HL-60 (cell line): ENCODE measurements at regions not wholly inside any gene's neighbourhood (a gene's known extent, or its start where the extent isn't known, plus 50 kb on each side); places are given as distances from the start of the nearest gene placed in this dataset.

Experiments
- DNase-seq, 2 experiments: peaks; one replicate each; pipeline ENCODE4 v3.0.0-alpha.2; 2010 to 2020; ENCODE audit warnings: low read depth in 1 of 2, low spot score in 1 of 2
- H3K27ac ChIP-seq: fragments of 250-450 bp; sonication (Bioruptor Pico); replicated peaks from 2 replicates; pipeline ENCODE4 v1.5.1; 2020; ENCODE audit warnings: mild to moderate bottlenecking, moderate library complexity
- H3K27me3 ChIP-seq: fragments of 250-450 bp; sonication (Bioruptor Pico); 2 replicates; pipeline ENCODE4 v1.5.1; 2021; ENCODE audit warnings: mild to moderate bottlenecking, moderate library complexity; ENCODE audit not compliant: insufficient read depth, poor library complexity, severe bottlenecking
- H3K4me3 ChIP-seq: replicated peaks from 2 replicates; pipeline ENCODE4 v1.5.1; 2011; ENCODE audit warnings: mild to moderate bottlenecking, control low read depth, low read length; ENCODE audit not compliant: insufficient read depth
- GABPA ChIP-seq: IDR thresholded peaks from 2 replicates; pipeline ENCODE4 v1.6.1; 2012; ENCODE audit warnings: low read depth
- POLR2AphosphoS5 ChIP-seq: IDR thresholded peaks from 2 replicates; pipeline ENCODE4 v1.6.1; 2012; ENCODE audit warnings: low read depth
- SPI1 ChIP-seq: IDR thresholded peaks from 2 replicates; pipeline ENCODE4 v1.6.1; 2012; ENCODE audit warnings: low read depth, mild to moderate bottlenecking, borderline replicate concordance
- TF ChIP-seq, protein P1 (sequence below): IDR thresholded peaks from 2 replicates; pipeline ENCODE4 v1.6.1; 2012; ENCODE audit warnings: low read depth; ENCODE audit not compliant: insufficient replicate concordance
- TF ChIP-seq, protein P2 (sequence below): IDR thresholded peaks from one replicate; pipeline ENCODE4 v1.5.1; 2011; ENCODE audit warnings: low read length, control low read depth, inconsistent platforms; ENCODE audit not compliant: insufficient read depth

DNA sequence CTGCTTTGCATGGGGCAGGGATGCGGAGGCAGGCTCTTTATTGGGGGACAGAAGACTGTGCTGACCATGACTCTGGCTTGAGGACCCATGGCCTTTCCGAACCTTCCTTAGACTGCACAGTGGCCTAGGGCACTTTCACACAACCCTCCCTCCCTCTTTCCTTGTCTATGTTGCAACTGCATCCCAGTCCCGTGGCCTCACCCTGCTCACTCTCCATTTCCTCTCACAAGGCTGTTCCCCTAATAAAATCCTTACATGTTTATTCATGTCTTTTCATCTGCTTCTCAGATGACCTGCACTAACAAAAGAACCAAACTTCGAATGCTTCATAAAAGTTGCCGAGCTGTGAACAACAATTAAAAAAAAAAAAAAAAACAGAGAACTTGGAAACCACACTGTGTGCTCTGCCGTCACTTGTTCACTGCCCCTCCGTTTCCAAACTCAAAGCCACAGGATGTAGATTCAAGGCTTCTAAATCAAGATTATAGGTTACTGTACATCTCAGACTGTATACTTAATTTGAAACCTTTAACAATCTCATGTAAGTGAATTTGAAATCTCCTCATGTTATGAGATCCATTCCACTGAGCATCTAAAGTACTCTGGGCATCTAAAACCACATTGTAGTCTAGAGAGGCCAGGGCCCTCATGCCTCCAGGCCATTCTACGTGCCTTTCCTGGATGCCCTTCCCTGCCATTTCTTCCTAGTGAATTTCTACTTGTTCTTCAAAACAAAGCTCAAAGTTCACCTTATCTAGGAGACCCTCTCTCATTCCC lies 265.9 kb downstream of the SNX13 start:
- no peak overlapping the region for H3K4me3 ChIP-seq
- no peak for DNase-seq
- H3K27me3 ChIP-seq: no peaks in the 10 kb centered on the region
- no peak overlapping the region for H3K27ac ChIP-seq
- TF ChIP-seq, protein P1, sequence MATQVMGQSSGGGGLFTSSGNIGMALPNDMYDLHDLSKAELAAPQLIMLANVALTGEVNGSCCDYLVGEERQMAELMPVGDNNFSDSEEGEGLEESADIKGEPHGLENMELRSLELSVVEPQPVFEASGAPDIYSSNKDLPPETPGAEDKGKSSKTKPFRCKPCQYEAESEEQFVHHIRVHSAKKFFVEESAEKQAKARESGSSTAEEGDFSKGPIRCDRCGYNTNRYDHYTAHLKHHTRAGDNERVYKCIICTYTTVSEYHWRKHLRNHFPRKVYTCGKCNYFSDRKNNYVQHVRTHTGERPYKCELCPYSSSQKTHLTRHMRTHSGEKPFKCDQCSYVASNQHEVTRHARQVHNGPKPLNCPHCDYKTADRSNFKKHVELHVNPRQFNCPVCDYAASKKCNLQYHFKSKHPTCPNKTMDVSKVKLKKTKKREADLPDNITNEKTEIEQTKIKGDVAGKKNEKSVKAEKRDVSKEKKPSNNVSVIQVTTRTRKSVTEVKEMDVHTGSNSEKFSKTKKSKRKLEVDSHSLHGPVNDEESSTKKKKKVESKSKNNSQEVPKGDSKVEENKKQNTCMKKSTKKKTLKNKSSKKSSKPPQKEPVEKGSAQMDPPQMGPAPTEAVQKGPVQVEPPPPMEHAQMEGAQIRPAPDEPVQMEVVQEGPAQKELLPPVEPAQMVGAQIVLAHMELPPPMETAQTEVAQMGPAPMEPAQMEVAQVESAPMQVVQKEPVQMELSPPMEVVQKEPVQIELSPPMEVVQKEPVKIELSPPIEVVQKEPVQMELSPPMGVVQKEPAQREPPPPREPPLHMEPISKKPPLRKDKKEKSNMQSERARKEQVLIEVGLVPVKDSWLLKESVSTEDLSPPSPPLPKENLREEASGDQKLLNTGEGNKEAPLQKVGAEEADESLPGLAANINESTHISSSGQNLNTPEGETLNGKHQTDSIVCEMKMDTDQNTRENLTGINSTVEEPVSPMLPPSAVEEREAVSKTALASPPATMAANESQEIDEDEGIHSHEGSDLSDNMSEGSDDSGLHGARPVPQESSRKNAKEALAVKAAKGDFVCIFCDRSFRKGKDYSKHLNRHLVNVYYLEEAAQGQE: no peak

DNA sequence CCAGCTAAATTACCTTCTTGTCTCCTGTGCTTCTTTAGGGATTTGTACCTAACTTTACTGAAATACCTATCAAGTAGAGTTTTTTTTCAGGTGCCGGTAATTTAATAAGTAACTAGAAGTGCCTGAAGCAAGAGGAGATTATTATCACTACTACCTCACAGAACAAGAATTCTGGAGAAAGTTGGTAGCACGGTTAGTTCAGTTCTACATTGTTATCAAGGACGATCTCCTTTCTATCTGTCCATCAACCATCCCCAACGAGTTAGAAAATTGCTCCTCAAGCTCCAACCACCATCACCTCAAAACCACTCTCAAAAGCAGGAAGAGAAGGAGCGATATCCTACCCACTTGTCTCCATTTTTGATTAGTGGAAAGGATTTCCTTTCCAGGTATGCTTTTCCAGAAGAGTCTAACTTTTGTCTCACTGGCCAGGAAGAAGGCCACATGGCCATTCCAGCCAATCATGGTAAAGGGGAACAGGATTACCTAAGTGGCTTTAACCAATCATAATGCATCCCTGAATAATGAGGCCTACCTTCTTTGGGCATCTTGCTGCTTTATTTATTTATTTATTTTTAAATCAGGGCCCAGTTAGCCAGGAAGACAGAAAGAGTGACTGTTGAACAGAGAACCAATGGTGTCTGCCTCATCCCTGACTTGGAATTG lies 265.2 kb downstream of the SNX13 start:
- TF ChIP-seq GABPA (no peak), SPI1 (no peak)
- TF ChIP-seq, protein P2, sequence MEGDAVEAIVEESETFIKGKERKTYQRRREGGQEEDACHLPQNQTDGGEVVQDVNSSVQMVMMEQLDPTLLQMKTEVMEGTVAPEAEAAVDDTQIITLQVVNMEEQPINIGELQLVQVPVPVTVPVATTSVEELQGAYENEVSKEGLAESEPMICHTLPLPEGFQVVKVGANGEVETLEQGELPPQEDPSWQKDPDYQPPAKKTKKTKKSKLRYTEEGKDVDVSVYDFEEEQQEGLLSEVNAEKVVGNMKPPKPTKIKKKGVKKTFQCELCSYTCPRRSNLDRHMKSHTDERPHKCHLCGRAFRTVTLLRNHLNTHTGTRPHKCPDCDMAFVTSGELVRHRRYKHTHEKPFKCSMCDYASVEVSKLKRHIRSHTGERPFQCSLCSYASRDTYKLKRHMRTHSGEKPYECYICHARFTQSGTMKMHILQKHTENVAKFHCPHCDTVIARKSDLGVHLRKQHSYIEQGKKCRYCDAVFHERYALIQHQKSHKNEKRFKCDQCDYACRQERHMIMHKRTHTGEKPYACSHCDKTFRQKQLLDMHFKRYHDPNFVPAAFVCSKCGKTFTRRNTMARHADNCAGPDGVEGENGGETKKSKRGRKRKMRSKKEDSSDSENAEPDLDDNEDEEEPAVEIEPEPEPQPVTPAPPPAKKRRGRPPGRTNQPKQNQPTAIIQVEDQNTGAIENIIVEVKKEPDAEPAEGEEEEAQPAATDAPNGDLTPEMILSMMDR: no peak
- no peak for DNase-seq
- no peak overlapping the region for H3K4me3 ChIP-seq
- no peaks in the 10 kb centered on the region for H3K27me3 ChIP-seq
- no peak overlapping the region for H3K27ac ChIP-seq

DNA sequence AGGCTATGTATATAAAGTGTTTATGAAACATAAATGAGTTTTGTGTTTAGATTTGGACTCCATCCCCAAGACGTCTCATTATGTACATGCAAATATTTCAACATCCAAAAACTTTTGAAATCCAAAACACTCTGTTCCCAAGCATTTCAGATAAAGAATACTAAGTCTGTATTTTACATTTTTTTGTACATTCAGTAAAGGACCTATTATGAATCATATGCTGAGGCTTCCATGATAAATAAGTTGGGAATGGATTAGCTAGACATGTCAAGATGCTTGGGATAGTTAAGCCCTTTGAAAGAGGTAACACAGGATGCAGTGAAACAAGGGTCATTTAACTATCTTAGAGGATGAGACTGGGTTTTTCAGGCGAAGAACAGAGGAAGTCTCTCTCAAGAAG lies 262.9 kb downstream of the SNX13 start:
- TF ChIP-seq, protein P1: no peak
- no peak for TF ChIP-seq GABPA
- no peak for TF ChIP-seq SPI1
- TF ChIP-seq POLR2AphosphoS5: no peak
- TF ChIP-seq, protein P2: no peak
- DNase-seq: no peak
- Histone ChIP-seq H3K27ac (no peak overlapping the region), H3K27me3 (no peaks in the 10 kb centered on the region), H3K4me3 (no peak overlapping the region)

DNA sequence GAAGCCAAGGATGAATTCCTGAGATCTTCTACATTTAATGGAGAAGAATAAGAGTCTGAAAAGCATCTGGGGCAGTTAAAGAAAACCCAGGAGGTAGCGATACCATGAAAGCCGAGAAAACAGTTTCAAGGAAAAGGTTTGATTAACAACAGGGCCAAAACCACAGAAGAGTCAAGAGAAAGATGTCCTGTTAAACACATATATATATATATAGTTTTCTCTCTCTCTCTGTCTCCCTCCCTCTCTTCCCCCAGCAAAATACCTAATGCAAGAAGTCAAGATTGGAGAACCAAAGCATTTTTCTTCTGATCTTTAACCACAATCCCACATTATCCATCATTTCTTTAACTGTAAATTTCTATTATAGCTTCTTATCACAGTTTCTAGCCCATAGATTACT lies 261.4 kb downstream of the SNX13 start:
- H3K27me3 ChIP-seq: no peaks in the 10 kb centered on the region
- no peak for DNase-seq
- TF ChIP-seq, protein P1: no peak
- TF ChIP-seq GABPA: no peak
- no peak for TF ChIP-seq POLR2AphosphoS5
- TF ChIP-seq SPI1: no peak
- TF ChIP-seq, protein P2: no peak
- H3K4me3 ChIP-seq: no peak overlapping the region
- H3K27ac ChIP-seq: no peak overlapping the region
